Limb (tissue), 2 donors: ENCODE measurements at regions not wholly inside any gene's neighbourhood (a gene's known extent, or its start where the extent isn't known, plus 50 kb on each side); places are given as distances from the start of the nearest gene placed in this dataset.

Experiments
- DNase-seq, 2 donors: peaks; one replicate each; pipeline ENCODE4 v3.0.0-alpha.2; 2016; ENCODE audit errors: extremely low spot score in 2 of 2

- DNase-seq: no peak
These were observed 242.1 kb downstream of the HACE1 start for GRCh38 chr6:104617591-104617990.

GRCh38 chr6:104614394-104614793, 245.3 kb downstream of the HACE1 start:
- DNase-seq: no peak

GRCh38 chr6:104613416-104614001, 246.2 kb downstream of the HACE1 start:
- no peak for DNase-seq

GRCh38 chr6:104612541-104612940, 247.2 kb downstream of the HACE1 start:
- DNase-seq: no peak

- no peak for DNase-seq
These were observed 251.6 kb downstream of the HACE1 start for GRCh38 chr6:104608101-104608500.

GRCh38 chr6:104607501-104607900, 252.2 kb downstream of the HACE1 start:
- no peak for DNase-seq

- DNase-seq: no peak
These were observed 253.4 kb downstream of the HACE1 start for GRCh38 chr6:104606361-104606760.

- DNase-seq: no peak
These were observed 255.0 kb downstream of the HACE1 start for GRCh38 chr6:104604685-104605084.

- DNase-seq: no peak
These were observed 256.5 kb downstream of the HACE1 start for GRCh38 chr6:104603108-104603745.

GRCh38 chr6:104601721-104602120, 258.0 kb downstream of the HACE1 start:
- no peak for DNase-seq

- no peak for DNase-seq
These were observed 258.5 kb downstream of the HACE1 start for GRCh38 chr6:104601131-104601651.

GRCh38 chr6:104600639-104600931, 259.1 kb downstream of the HACE1 start:
- no peak for DNase-seq

- DNase-seq: no peak
These were observed 259.7 kb downstream of the HACE1 start for GRCh38 chr6:104599821-104600638.

GRCh38 chr6:104597541-104598050, 262.1 kb downstream of the HACE1 start:
- no peak for DNase-seq

GRCh38 chr6:104596091-104596490, 263.6 kb downstream of the HACE1 start:
- no peak for DNase-seq

GRCh38 chr6:104595311-104595820, 264.4 kb downstream of the HACE1 start:
- no peak for DNase-seq

GRCh38 chr6:104591573-104592334, 268.0 kb downstream of the HACE1 start:
- DNase-seq: no peak

GRCh38 chr6:104589940-104590339, 269.8 kb downstream of the HACE1 start:
- no peak for DNase-seq

GRCh38 chr6:104585646-104586045, 274.1 kb downstream of the HACE1 start:
- DNase-seq: no peak

GRCh38 chr6:104580452-104580851, 279.3 kb downstream of the HACE1 start:
- no peak for DNase-seq

- DNase-seq: no peak
These were observed 280.3 kb downstream of the HACE1 start for GRCh38 chr6:104579310-104579863.
